Lower leg skin (tissue), 4 donors: ENCODE measurements at regions not wholly inside any gene's neighbourhood (a gene's known extent, or its start where the extent isn't known, plus 50 kb on each side); places are given as distances from the start of the nearest gene placed in this dataset.

Experiments used
- DNase-seq, 2 donors: peaks; one replicate each; pipeline ENCODE4 v3.0.0-alpha.2; 2019; ENCODE audit warnings: low spot score in 2 of 2
- H3K4me3 ChIP-seq: fragments of 200-600 bp; sonication (generic); 2 replicates; pipeline ENCODE4 v1.5.1; 2017; ENCODE audit warnings: mild to moderate bottlenecking, low read depth; ENCODE audit not compliant: poor library complexity, severe bottlenecking
- CTCF ChIP-seq, 3 donors: fragments of 450-650 bp; IDR thresholded peaks; one replicate each; pipeline ENCODE4 v1.5.1; 2016; ENCODE audit warnings: antibody characterized with exemption in 3 of 3, mild to moderate bottlenecking in 3 of 3, moderate library complexity in 2 of 3
- POLR2A ChIP-seq, 2 donors: fragments of 450-650 bp; IDR thresholded peaks; one replicate each; pipeline ENCODE4 v1.6.1; 2016 to 2017; ENCODE audit warnings: antibody characterized with exemption in 2 of 2, mild to moderate bottlenecking in 1 of 2, moderate library complexity in 1 of 2
- WGBS, 2 donors: methylation state at CpG; one replicate each; pipeline ENCODE4 v1.1.5; 2018; 5-methylcytosine and 5-hydroxymethylcytosine counted together
- intact Hi-C: fragments of 100-400 bp; cut with DNase I; formaldehyde crosslinking; loops from one replicate; pipeline ENCODE4 v1.15.0; 2023; ENCODE audit warnings: low total_unique reads

- WGBS, 2 donors, result 83 to 92% methylated on average over 1 of the region's 1 CpG
- no peak for DNase-seq
- intact Hi-C loops, result no loop called here
- TF ChIP-seq CTCF (IDR thresholded peaks at IDR 0.05) (no peak), POLR2A (IDR thresholded peaks at IDR 0.05) (no peak)
- H3K4me3 ChIP-seq, result no peak overlapping the region
These were observed 238.3 kb downstream of the OMA1 start for GRCh38 chr1:58308206-58308605.

- H3K4me3 ChIP-seq, result no peak overlapping the region
- WGBS, 2 donors, result 61 to 79% methylated on average over 1 of the region's 1 CpG
- DNase-seq, result no peak
- intact Hi-C loops, result no loop called here
- TF ChIP-seq CTCF (IDR thresholded peaks at IDR 0.05), result no peak
- TF ChIP-seq POLR2A (IDR thresholded peaks at IDR 0.05), result no peak
These were observed 239.1 kb downstream of the OMA1 start for GRCh38 chr1:58307431-58307830.

GRCh38 chr1:58305622-58306021 lies 240.9 kb downstream of the OMA1 start:
- WGBS, 2 donors, result 88 to 89% methylated on average over 1 of the region's 1 CpG
- TF ChIP-seq POLR2A (IDR thresholded peaks at IDR 0.05) (no peak), CTCF (IDR thresholded peaks at IDR 0.05) (no peak)
- intact Hi-C loops, result no loop called here
- H3K4me3 ChIP-seq, result no peak overlapping the region
- no peak for DNase-seq

DNA sequence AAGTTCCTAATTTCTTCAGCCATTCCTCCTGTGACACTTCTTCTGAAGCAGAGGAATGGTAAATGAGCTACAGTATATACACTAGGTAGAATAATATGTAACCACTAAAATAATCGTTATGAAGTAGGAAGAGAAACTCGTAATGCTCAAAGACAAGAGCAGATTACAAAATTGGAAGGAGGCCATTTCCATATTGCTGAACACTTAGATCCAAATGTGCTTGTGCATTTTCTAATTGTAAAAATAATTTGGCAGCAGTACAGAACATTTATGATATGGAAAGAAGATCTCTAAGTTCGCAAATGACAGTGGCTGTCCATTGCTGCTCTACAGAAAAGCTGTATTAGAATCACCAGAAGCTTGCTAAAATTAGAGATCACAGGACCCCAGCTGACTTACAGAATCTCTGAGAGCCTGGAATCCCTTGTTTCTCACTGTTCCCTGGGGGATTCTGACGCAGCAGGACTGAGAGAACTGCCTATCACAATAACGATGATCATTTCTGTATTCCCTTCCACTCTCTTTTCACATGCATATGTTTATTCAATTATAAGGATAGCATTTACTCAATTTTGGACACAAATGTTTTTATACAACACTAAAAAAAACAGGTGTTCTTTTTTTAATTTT lies 242.1 kb downstream of the OMA1 start:
- WGBS, 2 donors, result 44 to 56% methylated on average over 5 of the region's 5 CpGs
- no peak for DNase-seq
- no peak overlapping the region for H3K4me3 ChIP-seq
- intact Hi-C loops, result no loop called here
- no peak for TF ChIP-seq CTCF (IDR thresholded peaks at IDR 0.05)
- TF ChIP-seq POLR2A (IDR thresholded peaks at IDR 0.05), result no peak

DNA sequence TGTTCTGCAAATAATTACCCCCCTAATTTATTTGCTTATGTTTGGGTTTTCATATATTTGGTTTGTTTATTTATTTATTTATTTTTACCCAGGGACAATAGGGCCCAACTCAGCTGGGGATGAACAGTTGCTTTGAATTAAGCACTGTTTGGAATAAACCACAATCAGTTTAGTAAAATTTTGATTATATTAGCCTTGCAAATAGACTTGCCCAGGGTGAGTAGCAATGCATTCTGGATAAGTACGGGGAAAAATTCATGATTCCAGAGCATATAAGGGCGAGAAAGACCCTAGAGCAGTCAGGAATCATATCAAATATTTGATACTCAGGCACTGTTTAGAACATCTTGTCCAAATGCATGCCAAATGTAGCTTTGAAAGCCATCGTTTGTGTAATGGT lies 242.7 kb downstream of the OMA1 start:
- TF ChIP-seq POLR2A (IDR thresholded peaks at IDR 0.05) (no peak), CTCF (IDR thresholded peaks at IDR 0.05) (no peak)
- no peak overlapping the region for H3K4me3 ChIP-seq
- intact Hi-C loops, result no loop called here
- 51 to 63% methylated on average over 3 of the region's 3 CpGs for WGBS, 2 donors
- no peak for DNase-seq

DNA sequence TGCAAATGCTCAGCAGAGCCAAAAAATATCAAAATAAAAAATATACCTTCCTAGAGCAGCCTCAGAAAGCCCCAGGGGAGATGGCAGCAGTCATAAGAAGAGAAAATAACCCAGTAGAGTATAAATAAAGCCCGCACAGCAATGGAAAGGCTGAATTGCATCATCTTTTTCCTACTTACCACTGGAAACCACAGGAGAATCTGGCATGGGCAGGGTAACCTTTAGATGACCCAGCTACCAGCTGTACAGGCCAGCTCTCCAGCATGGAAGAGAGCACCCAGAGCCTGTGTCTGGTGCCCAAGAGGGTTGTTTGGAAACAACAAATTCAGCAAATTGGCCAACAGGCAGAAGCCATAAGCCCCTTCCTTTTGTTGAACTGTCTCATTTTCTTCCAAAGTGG lies 253.1 kb downstream of the OMA1 start:
- no peak for TF ChIP-seq CTCF (IDR thresholded peaks at IDR 0.05)
- no peak for TF ChIP-seq POLR2A (IDR thresholded peaks at IDR 0.05)
- intact Hi-C loops, result no loop called here
- DNase-seq, result no peak

More for the DNA sequence above, 253.1 kb downstream of the OMA1 start:
- no peak overlapping the region for H3K4me3 ChIP-seq
- 75 to 85% methylated on average over 1 of the region's 1 CpG for WGBS, 2 donors
